SK-N-SH (cell line): ENCODE measurements at regions not wholly inside any gene's neighbourhood (a gene's known extent, or its start where the extent isn't known, plus 50 kb on each side); places are given as distances from the start of the nearest gene placed in this dataset.

Experiments
- CTCF ChIA-PET: fragments of 300-600, 350-600 bp; formaldehyde crosslinking; extraction: SDS; loops from one replicate; lab custom pipeline; 2021; lab: Yijun Ruan, JAX
- POLR2A ChIA-PET: fragments of 350-600 bp; sonication (Branson Sonifier 250); formaldehyde crosslinking; extraction: SDS; loops from one replicate; lab custom pipeline; 2020; ENCODE audit warnings: antibody characterized with exemption, inconsistent platforms; lab: Yijun Ruan, JAX
- DNase-seq: peaks from one replicate; pipeline ENCODE4 v3.0.0; 2012
- H2AFZ ChIP-seq: fragments of 200-600 bp; sonication (generic); 2 replicates; pipeline ENCODE4 v1.8.1; 2016; ENCODE audit warnings: antibody characterized with exemption, mild to moderate bottlenecking, low read depth
- H3F3A ChIP-seq: fragments of 200-600 bp; sonication (generic); replicated peaks from 2 replicates; pipeline ENCODE3; 2016; ENCODE audit warnings: antibody characterized with exemption, mild to moderate bottlenecking; ENCODE audit not compliant: insufficient read depth
- H3K27ac ChIP-seq, 2 experiments: fragments of 200-500 bp in 1 of 2; fragments of 200-600 bp in 1 of 2; sonication (Bioruptor generic) in 1 of 2; sonication (generic), shearing (Covaris generic) in 1 of 2; 2 replicates each; pipeline versions ENCODE4 v1.5.1 to v1.6.1; 2014 to 2016; ENCODE audit warnings: low read depth in 2 of 2, inconsistent platforms in 1 of 2, low read length in 1 of 2, mild to moderate bottlenecking in 1 of 2, mixed read lengths in 1 of 2
- H3K27me3 ChIP-seq: fragments of 200-600 bp; sonication (generic), shearing (Covaris generic); 2 replicates; pipeline ENCODE4 v1.6.1; 2016; ENCODE audit warnings: mixed run types; ENCODE audit not compliant: insufficient read depth
- H3K36me3 ChIP-seq, 2 experiments: fragments of 200-500 bp in 1 of 2; fragments of 200-600 bp in 1 of 2; sonication (Bioruptor generic) in 1 of 2; sonication (generic) in 1 of 2; replicated peaks in 1 of 2; 2 replicates each; pipeline versions ENCODE3 to v1.5.1; 2014 to 2016; ENCODE audit warnings: low read length in 1 of 2, mild to moderate bottlenecking in 1 of 2; ENCODE audit not compliant: insufficient read depth in 2 of 2, control insufficient read depth in 1 of 2
- H3K4me1 ChIP-seq, 2 experiments: fragments of 200-500 bp in 1 of 2; fragments of 200-600 bp in 1 of 2; sonication (Bioruptor generic) in 1 of 2; sonication (generic), shearing (Covaris generic) in 1 of 2; 2 replicates each; pipeline versions ENCODE4 v1.5.1 to v1.6.1; 2014 to 2016; ENCODE audit warnings: low read depth in 1 of 2, low read length in 1 of 2, mixed run types in 1 of 2; ENCODE audit not compliant: insufficient read depth in 2 of 2, control insufficient read depth in 1 of 2
- H3K4me2 ChIP-seq: fragments of 200-600 bp; sonication (generic), shearing (Covaris generic); 2 replicates; pipeline ENCODE4 v1.6.1; 2017; ENCODE audit warnings: mixed run types
- H3K4me3 ChIP-seq, 2 experiments: fragments of 200-500 bp in 1 of 2; fragments of 200-600 bp in 1 of 2; sonication (Bioruptor generic) in 1 of 2; sonication (generic), shearing (Covaris generic) in 1 of 2; 2 replicates each; pipeline versions ENCODE4 v1.5.1 to v1.8.1; 2014 to 2016; ENCODE audit warnings: low read depth in 2 of 2, inconsistent platforms in 1 of 2, low read length in 1 of 2, mild to moderate bottlenecking in 1 of 2, mixed read lengths in 1 of 2, moderate library complexity in 1 of 2
- H3K79me2 ChIP-seq: fragments of 200-600 bp; sonication (generic); 2 replicates; pipeline ENCODE4 v1.8.1; 2017; ENCODE audit warnings: mild to moderate bottlenecking; ENCODE audit not compliant: insufficient read depth
- H3K9ac ChIP-seq: fragments of 200-600 bp; sonication (generic); 2 replicates; pipeline ENCODE4 v1.6.1; 2017; ENCODE audit warnings: mixed run types
- H3K9me2 ChIP-seq: fragments of 200-600 bp; sonication (generic); 2 replicates; pipeline ENCODE4 v1.6.1; 2017; ENCODE audit warnings: mixed run types
- H3K9me3 ChIP-seq: fragments of 200-600 bp; sonication (generic); 2 replicates; pipeline ENCODE4 v1.6.1; 2017; ENCODE audit warnings: mixed run types, mild to moderate bottlenecking, moderate library complexity
- H4K20me1 ChIP-seq: fragments of 200-600 bp; sonication (generic); 2 replicates; pipeline ENCODE4 v1.6.1; 2017; ENCODE audit warnings: mild to moderate bottlenecking, mixed run types; ENCODE audit not compliant: insufficient read depth
- ELF1 ChIP-seq: IDR thresholded peaks from 2 replicates; pipeline ENCODE4 v1.4.0; 2012
- FOSL2 ChIP-seq: IDR thresholded peaks from 2 replicates; pipeline ENCODE4 v1.4.0; 2012; ENCODE audit warnings: low read depth, mild to moderate bottlenecking, moderate library complexity, borderline replicate concordance
- FOXJ3 ChIP-seq: sonication (generic); formaldehyde crosslinking; IDR thresholded peaks from 2 replicates; pipeline ENCODE4 v1.5.1; 2020; ENCODE audit warnings: mild to moderate bottlenecking, missing genetic modification reagents
- IRF3 ChIP-seq: fragments of 150-350 bp; IDR thresholded peaks from 2 replicates; pipeline ENCODE4 v1.6.1; 2016; ENCODE audit warnings: mild to moderate bottlenecking, low read depth, low read length
- NFIC ChIP-seq: IDR thresholded peaks from 2 replicates; pipeline ENCODE4 v1.4.0; 2012; ENCODE audit warnings: borderline replicate concordance
- RXRA ChIP-seq: IDR thresholded peaks from 2 replicates; pipeline ENCODE4 v1.4.0; 2012; ENCODE audit warnings: low read depth, mild to moderate bottlenecking, borderline replicate concordance
- WGBS: methylation state at CpG from one replicate; pipeline ENCODE4 v1.1.6; 2017; ENCODE audit warnings: low lambda C conversion rate; 5-methylcytosine and 5-hydroxymethylcytosine counted together
- TF ChIP-seq, protein P1 (sequence below): IDR thresholded peaks from 2 replicates; pipeline ENCODE4 v1.4.0; 2012; ENCODE audit warnings: low read depth, borderline replicate concordance
- TF ChIP-seq, protein P2 (sequence below): IDR thresholded peaks from 2 replicates; pipeline ENCODE4 v1.4.0; 2012; ENCODE audit warnings: low read depth
- TF ChIP-seq, protein P3 (sequence below): IDR thresholded peaks from 2 replicates; pipeline ENCODE4 v1.4.0; 2012; ENCODE audit warnings: low read depth, borderline replicate concordance
- TF ChIP-seq, protein P4 (sequence below): IDR thresholded peaks from 2 replicates; pipeline ENCODE4 v1.6.1; 2012; ENCODE audit warnings: mild to moderate bottlenecking, low read depth, low read length, moderate library complexity

- TF ChIP-seq, protein P1, sequence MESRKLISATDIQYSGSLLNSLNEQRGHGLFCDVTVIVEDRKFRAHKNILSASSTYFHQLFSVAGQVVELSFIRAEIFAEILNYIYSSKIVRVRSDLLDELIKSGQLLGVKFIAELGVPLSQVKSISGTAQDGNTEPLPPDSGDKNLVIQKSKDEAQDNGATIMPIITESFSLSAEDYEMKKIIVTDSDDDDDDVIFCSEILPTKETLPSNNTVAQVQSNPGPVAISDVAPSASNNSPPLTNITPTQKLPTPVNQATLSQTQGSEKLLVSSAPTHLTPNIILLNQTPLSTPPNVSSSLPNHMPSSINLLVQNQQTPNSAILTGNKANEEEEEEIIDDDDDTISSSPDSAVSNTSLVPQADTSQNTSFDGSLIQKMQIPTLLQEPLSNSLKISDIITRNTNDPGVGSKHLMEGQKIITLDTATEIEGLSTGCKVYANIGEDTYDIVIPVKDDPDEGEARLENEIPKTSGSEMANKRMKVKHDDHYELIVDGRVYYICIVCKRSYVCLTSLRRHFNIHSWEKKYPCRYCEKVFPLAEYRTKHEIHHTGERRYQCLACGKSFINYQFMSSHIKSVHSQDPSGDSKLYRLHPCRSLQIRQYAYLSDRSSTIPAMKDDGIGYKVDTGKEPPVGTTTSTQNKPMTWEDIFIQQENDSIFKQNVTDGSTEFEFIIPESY: no peak
- TF ChIP-seq ELF1 (no peak), IRF3 (no peak)
- TF ChIP-seq, protein P2, sequence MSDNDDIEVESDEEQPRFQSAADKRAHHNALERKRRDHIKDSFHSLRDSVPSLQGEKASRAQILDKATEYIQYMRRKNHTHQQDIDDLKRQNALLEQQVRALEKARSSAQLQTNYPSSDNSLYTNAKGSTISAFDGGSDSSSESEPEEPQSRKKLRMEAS: no peak
Measured at GRCh38 chr2:163200741-163201140, 362.2 kb upstream of the KCNH7 start (continued).

DNA sequence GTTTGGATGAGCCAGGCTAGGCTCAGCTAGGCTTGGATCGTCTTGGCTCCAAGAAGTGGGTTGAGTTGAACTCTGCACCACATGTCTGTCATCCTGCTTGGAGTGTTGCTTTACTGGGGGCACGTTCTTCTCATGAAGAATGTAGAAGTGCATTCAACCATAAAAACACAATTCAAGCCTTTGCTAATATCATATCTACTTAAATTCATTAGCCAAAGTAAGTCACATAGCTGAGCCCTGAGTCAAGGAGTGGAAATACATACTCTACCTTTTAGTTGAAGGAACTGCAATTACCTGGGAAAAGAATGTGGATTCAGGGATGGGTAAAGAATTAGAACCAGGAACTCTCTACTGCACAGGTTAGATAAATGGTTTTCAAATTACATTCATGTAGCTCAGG is 360.4 kb upstream of the KCNH7 start:
- Histone ChIP-seq H3K9ac (no peak overlapping the region), H3K36me3 (no peaks in the 10 kb centered on the region), H3K79me2 (no peaks in the 10 kb centered on the region), H3K27ac (no peak overlapping the region), H2AFZ (no peak overlapping the region), H3F3A (no peaks in the 10 kb centered on the region), H4K20me1 (no peaks in the 10 kb centered on the region), H3K9me3 (0 out of 2 replicates have a peak, but pooled peaks cover 4% of the 10 kb centered on the region), H3K4me1 (no peaks in the 10 kb centered on the region), H3K4me2 (no peak overlapping the region), H3K4me3 (no peak overlapping the region), H3K27me3 (no peaks in the 10 kb centered on the region), H3K9me2 (no peaks in the 10 kb centered on the region)
- TF ChIP-seq, protein P3, sequence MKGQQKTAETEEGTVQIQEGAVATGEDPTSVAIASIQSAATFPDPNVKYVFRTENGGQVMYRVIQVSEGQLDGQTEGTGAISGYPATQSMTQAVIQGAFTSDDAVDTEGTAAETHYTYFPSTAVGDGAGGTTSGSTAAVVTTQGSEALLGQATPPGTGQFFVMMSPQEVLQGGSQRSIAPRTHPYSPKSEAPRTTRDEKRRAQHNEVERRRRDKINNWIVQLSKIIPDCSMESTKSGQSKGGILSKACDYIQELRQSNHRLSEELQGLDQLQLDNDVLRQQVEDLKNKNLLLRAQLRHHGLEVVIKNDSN: no peak
- TF ChIP-seq, protein P1: no peak
- no peak for TF ChIP-seq FOSL2
- TF ChIP-seq FOXJ3 (CRISPR knock-in tag): no peak
- TF ChIP-seq, protein P4, sequence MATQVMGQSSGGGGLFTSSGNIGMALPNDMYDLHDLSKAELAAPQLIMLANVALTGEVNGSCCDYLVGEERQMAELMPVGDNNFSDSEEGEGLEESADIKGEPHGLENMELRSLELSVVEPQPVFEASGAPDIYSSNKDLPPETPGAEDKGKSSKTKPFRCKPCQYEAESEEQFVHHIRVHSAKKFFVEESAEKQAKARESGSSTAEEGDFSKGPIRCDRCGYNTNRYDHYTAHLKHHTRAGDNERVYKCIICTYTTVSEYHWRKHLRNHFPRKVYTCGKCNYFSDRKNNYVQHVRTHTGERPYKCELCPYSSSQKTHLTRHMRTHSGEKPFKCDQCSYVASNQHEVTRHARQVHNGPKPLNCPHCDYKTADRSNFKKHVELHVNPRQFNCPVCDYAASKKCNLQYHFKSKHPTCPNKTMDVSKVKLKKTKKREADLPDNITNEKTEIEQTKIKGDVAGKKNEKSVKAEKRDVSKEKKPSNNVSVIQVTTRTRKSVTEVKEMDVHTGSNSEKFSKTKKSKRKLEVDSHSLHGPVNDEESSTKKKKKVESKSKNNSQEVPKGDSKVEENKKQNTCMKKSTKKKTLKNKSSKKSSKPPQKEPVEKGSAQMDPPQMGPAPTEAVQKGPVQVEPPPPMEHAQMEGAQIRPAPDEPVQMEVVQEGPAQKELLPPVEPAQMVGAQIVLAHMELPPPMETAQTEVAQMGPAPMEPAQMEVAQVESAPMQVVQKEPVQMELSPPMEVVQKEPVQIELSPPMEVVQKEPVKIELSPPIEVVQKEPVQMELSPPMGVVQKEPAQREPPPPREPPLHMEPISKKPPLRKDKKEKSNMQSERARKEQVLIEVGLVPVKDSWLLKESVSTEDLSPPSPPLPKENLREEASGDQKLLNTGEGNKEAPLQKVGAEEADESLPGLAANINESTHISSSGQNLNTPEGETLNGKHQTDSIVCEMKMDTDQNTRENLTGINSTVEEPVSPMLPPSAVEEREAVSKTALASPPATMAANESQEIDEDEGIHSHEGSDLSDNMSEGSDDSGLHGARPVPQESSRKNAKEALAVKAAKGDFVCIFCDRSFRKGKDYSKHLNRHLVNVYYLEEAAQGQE: no peak
- TF ChIP-seq RXRA: no peak
- no peak for TF ChIP-seq NFIC
- no peak for DNase-seq
- 34% methylated on average over 2 of the region's 2 CpGs for WGBS
- CTCF ChIA-PET: interaction anchor here (1.0 to 1.6 kb wide), 3 partner anchors 16 to 29 kb away, joined by 3 to 5 read pairs (median 3); no protein-coding TSS in a partner anchor
- POLR2A ChIA-PET: no interaction called here
